HL-60 (cell line): ENCODE measurements at regions not wholly inside any gene's neighbourhood (a gene's known extent, or its start where the extent isn't known, plus 50 kb on each side); places are given as distances from the start of the nearest gene placed in this dataset.

Source experiments
- DNase-seq, 2 experiments: peaks; one replicate each; pipeline ENCODE4 v3.0.0-alpha.2; 2010 to 2020; ENCODE audit warnings: low read depth in 1 of 2, low spot score in 1 of 2
- H3K27ac ChIP-seq: fragments of 250-450 bp; sonication (Bioruptor Pico); replicated peaks from 2 replicates; pipeline ENCODE4 v1.5.1; 2020; ENCODE audit warnings: mild to moderate bottlenecking, moderate library complexity
- H3K27me3 ChIP-seq: fragments of 250-450 bp; sonication (Bioruptor Pico); 2 replicates; pipeline ENCODE4 v1.5.1; 2021; ENCODE audit warnings: mild to moderate bottlenecking, moderate library complexity; ENCODE audit not compliant: insufficient read depth, poor library complexity, severe bottlenecking
- H3K4me3 ChIP-seq: replicated peaks from 2 replicates; pipeline ENCODE4 v1.5.1; 2011; ENCODE audit warnings: mild to moderate bottlenecking, control low read depth, low read length; ENCODE audit not compliant: insufficient read depth
- GABPA ChIP-seq: IDR thresholded peaks from 2 replicates; pipeline ENCODE4 v1.6.1; 2012; ENCODE audit warnings: low read depth
- POLR2AphosphoS5 ChIP-seq: IDR thresholded peaks from 2 replicates; pipeline ENCODE4 v1.6.1; 2012; ENCODE audit warnings: low read depth
- SPI1 ChIP-seq: IDR thresholded peaks from 2 replicates; pipeline ENCODE4 v1.6.1; 2012; ENCODE audit warnings: low read depth, mild to moderate bottlenecking, borderline replicate concordance
- TF ChIP-seq, protein P1 (sequence below): IDR thresholded peaks from one replicate; pipeline ENCODE4 v1.5.1; 2011; ENCODE audit warnings: low read length, control low read depth, inconsistent platforms; ENCODE audit not compliant: insufficient read depth
- TF ChIP-seq, protein P2 (sequence below): IDR thresholded peaks from 2 replicates; pipeline ENCODE4 v1.6.1; 2012; ENCODE audit warnings: low read depth; ENCODE audit not compliant: insufficient replicate concordance

DNA sequence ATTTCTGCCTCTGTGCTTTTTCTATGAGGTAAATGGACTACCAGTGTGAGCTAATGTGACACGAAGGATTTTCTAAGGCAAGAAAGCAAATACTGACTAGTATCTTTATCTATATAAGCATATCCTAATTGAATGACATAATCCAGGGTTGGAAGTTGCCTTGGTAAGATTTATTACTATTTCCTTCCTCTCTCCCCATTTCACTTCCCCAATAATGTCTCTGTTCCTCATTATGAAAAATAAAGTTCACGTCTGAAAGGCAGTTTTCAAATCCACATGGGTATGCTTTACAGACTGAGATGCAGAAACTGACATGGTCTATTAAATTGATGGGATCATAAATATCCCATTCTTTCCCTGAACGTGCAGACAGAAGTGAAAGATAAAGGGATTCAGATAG is 86.0 kb downstream of the DTWD1 start:
- DNase-seq = no peak
- no peaks in the 10 kb centered on the region for H3K27me3 ChIP-seq
- H3K27ac ChIP-seq = no peak overlapping the region
- H3K4me3 ChIP-seq = no peak overlapping the region
- TF ChIP-seq, protein P1, sequence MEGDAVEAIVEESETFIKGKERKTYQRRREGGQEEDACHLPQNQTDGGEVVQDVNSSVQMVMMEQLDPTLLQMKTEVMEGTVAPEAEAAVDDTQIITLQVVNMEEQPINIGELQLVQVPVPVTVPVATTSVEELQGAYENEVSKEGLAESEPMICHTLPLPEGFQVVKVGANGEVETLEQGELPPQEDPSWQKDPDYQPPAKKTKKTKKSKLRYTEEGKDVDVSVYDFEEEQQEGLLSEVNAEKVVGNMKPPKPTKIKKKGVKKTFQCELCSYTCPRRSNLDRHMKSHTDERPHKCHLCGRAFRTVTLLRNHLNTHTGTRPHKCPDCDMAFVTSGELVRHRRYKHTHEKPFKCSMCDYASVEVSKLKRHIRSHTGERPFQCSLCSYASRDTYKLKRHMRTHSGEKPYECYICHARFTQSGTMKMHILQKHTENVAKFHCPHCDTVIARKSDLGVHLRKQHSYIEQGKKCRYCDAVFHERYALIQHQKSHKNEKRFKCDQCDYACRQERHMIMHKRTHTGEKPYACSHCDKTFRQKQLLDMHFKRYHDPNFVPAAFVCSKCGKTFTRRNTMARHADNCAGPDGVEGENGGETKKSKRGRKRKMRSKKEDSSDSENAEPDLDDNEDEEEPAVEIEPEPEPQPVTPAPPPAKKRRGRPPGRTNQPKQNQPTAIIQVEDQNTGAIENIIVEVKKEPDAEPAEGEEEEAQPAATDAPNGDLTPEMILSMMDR = no peak
- TF ChIP-seq, protein P2, sequence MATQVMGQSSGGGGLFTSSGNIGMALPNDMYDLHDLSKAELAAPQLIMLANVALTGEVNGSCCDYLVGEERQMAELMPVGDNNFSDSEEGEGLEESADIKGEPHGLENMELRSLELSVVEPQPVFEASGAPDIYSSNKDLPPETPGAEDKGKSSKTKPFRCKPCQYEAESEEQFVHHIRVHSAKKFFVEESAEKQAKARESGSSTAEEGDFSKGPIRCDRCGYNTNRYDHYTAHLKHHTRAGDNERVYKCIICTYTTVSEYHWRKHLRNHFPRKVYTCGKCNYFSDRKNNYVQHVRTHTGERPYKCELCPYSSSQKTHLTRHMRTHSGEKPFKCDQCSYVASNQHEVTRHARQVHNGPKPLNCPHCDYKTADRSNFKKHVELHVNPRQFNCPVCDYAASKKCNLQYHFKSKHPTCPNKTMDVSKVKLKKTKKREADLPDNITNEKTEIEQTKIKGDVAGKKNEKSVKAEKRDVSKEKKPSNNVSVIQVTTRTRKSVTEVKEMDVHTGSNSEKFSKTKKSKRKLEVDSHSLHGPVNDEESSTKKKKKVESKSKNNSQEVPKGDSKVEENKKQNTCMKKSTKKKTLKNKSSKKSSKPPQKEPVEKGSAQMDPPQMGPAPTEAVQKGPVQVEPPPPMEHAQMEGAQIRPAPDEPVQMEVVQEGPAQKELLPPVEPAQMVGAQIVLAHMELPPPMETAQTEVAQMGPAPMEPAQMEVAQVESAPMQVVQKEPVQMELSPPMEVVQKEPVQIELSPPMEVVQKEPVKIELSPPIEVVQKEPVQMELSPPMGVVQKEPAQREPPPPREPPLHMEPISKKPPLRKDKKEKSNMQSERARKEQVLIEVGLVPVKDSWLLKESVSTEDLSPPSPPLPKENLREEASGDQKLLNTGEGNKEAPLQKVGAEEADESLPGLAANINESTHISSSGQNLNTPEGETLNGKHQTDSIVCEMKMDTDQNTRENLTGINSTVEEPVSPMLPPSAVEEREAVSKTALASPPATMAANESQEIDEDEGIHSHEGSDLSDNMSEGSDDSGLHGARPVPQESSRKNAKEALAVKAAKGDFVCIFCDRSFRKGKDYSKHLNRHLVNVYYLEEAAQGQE = no peak
- TF ChIP-seq SPI1 (peak; percentile 89), POLR2AphosphoS5 (no peak), GABPA (no peak)

DNA sequence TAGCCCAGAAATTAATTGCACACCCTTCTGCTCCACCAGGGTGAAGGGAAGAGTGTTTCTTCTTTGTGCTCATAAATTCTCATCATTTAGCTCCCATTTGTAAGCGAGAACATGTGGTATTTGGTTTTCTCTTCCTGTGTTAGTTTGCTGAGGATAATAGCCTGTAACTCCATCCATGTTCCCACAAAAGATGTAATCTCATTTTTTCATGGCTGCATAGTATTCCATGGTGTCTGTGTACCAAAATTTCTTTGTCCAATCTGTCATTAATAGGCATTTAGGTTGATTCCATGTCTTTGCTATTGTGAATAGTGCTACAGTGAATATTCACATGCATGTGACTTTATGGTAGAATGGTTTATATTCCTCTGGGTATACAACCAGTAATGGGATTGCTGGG is 86.8 kb downstream of the DTWD1 start:
- no peak for TF ChIP-seq SPI1
- no peak for DNase-seq
- Histone ChIP-seq H3K27ac (no peak overlapping the region), H3K27me3 (no peaks in the 10 kb centered on the region), H3K4me3 (no peak overlapping the region)

DNA sequence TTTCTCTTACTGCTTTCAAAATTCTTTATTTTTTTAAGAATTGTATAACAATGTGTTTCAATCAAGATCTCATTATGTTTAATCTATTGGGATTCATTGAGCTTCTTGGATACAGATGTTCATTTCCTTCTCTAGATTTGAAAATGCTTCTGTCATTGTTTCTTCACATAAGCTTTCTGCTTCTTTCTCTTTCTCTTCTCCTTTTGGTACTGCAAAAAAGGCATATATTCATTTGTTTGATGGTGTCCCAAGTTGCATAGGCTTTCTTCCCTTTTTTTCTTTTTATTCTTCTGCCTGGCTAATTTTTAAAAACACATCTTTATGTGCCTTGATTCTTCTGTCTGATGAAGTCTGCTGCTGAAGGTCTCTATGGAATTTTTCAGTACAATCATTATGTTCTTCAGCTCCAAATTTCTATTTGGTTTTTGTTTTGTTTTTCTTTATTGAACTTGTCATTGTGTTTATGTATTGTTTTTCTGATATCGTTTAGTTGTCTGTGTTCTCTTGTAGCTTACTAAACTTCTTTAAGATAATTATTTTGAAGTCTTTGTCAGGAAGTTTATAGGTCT is 88.9 kb downstream of the DTWD1 start:
- DNase-seq = no peak
- H3K27me3 ChIP-seq = no peaks in the 10 kb centered on the region
- no peak overlapping the region for H3K4me3 ChIP-seq
- H3K27ac ChIP-seq = no peak overlapping the region
- TF ChIP-seq, protein P1 = no peak
- TF ChIP-seq GABPA (no peak), SPI1 (no peak), POLR2AphosphoS5 (no peak)
- TF ChIP-seq, protein P2 = no peak

DNA sequence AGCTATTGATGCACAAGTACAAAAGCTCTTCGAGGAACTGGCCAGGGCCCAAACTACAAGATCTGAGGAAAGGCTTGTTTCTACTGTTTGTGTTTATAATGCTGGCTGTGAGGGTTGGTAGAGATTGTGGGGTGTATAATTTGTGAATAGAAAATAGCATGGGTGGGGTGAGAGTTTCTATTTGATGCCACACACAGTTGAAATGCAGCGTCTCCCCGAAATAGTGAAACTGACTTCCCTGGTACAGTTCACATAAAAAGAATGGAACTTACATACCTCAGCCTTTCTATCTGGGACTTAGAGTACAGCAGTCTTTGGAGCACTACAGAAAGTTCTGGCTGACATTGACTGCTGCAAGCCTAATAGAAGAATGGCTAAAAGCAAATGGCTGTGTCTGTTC is 91.3 kb downstream of the DTWD1 start:
- DNase-seq = no peak
- no peak overlapping the region for H3K27ac ChIP-seq
- no peak overlapping the region for H3K4me3 ChIP-seq
- TF ChIP-seq SPI1 (no peak), GABPA (no peak), POLR2AphosphoS5 (no peak)
- TF ChIP-seq, protein P1 = no peak
- TF ChIP-seq, protein P2 = no peak
- H3K27me3 ChIP-seq = no peaks in the 10 kb centered on the region
